ENCODE measurements at regions not wholly inside any gene's neighbourhood (a gene's known extent, or its start where the extent isn't known, plus 50 kb on each side); places are given as distances from the start of the nearest gene placed in this dataset.

GRCh38 chr20:23201658-23202057 is 115.5 kb upstream of the CD93 start:
- DNase-seq, result no peak

GRCh38 chr20:23200914-23201313 is 114.8 kb upstream of the CD93 start:
- DNase-seq, result no peak

- no peak for DNase-seq
Observed at GRCh38 chr20:23200413-23200812, 114.3 kb upstream of the CD93 start.

GRCh38 chr20:23199356-23199755 is 113.2 kb upstream of the CD93 start:
- no peak for DNase-seq

- DNase-seq, result no peak
Observed at GRCh38 chr20:23198815-23199214, 112.7 kb upstream of the CD93 start.

GRCh38 chr20:23197836-23198235 is 111.7 kb upstream of the CD93 start:
- no peak for DNase-seq

- DNase-seq, result no peak
Observed at GRCh38 chr20:23195636-23196035, 109.5 kb upstream of the CD93 start.

GRCh38 chr20:23193801-23194384 is 107.8 kb upstream of the CD93 start:
- DNase-seq, result peak; percentile 1

- no peak for DNase-seq
Observed at GRCh38 chr20:23192469-23192868, 106.3 kb upstream of the CD93 start.

- no peak for DNase-seq
Observed at GRCh38 chr20:23190557-23190956, 104.4 kb upstream of the CD93 start.

- no peak for DNase-seq
Observed at GRCh38 chr20:23189854-23190253, 103.7 kb upstream of the CD93 start.

- no peak for DNase-seq
Observed at GRCh38 chr20:23189341-23189740, 103.2 kb upstream of the CD93 start.

GRCh38 chr20:23188377-23189169 is 102.4 kb upstream of the CD93 start:
- no peak for DNase-seq

GRCh38 chr20:23187751-23188150 is 101.6 kb upstream of the CD93 start:
- DNase-seq, result no peak

GRCh38 chr20:23186808-23187207 is 100.7 kb upstream of the CD93 start:
- no peak for DNase-seq

- DNase-seq, result no peak
Observed at GRCh38 chr20:23180451-23180921, 94.4 kb upstream of the CD93 start.

GRCh38 chr20:23179766-23180403 is 93.8 kb upstream of the CD93 start:
- DNase-seq, result no peak

- DNase-seq, result no peak
Observed at GRCh38 chr20:23178806-23179205, 92.7 kb upstream of the CD93 start.

- DNase-seq, result no peak
Observed at GRCh38 chr20:23174821-23175220, 88.7 kb upstream of the CD93 start.

- no peak for DNase-seq
Observed at GRCh38 chr20:23167431-23167830, 81.3 kb upstream of the CD93 start.

GRCh38 chr20:23166563-23166962 is 80.4 kb upstream of the CD93 start:
- DNase-seq, result no peak

- no peak for DNase-seq
Observed at GRCh38 chr20:23165964-23166363, 79.8 kb upstream of the CD93 start.

GRCh38 chr20:23165307-23165750 is 79.2 kb upstream of the CD93 start:
- DNase-seq, result no peak

- peak; percentile 3 for DNase-seq
Observed at GRCh38 chr20:23164176-23164601, 78.1 kb upstream of the CD93 start.
